Pancreas (tissue), 10 donors: ENCODE measurements at regions not wholly inside any gene's neighbourhood (a gene's known extent, or its start where the extent isn't known, plus 50 kb on each side); places are given as distances from the start of the nearest gene placed in this dataset.

Experiments
- ATAC-seq, 4 donors: fragments of 200-7000 bp; cut with Tn5 transposase; one replicate each; pipeline versions ENCODE4 v1.8.0 to v1.9.1; 2020; ENCODE audit warnings: mild to moderate bottlenecking in 4 of 4, moderate library complexity in 4 of 4
- DNase-seq, 6 donors: peaks; one replicate each; pipeline ENCODE4 v3.0.0-alpha.2; 2020
- FAIRE-seq: peaks from 2 replicates; lab custom pipeline; 2012; peaks lifted over from hg19 to GRCh38; lab: Jason Lieb, UNC
- H3K27ac ChIP-seq, 4 donors: fragments of 200-600 bp; sonication (generic); 1 replicate in 3 of 4; 2 replicates in 1 of 4; pipeline versions ENCODE4 v1.5.0 to v1.8.0; 2020
- H3K27me3 ChIP-seq, 4 donors: fragments of 200-600 bp; one replicate each; pipeline ENCODE4 v1.8.0; 2021
- H3K36me3 ChIP-seq, 3 donors: fragments of 200-600 bp; sonication (generic) in 1 of 3; one replicate each; pipeline versions ENCODE4 v1.5.0 to v1.8.0; 2020 to 2021
- H3K4me1 ChIP-seq, 3 donors: fragments of 200-600 bp; one replicate each; pipeline ENCODE4 v1.8.0; 2021
- H3K4me3 ChIP-seq, 4 donors: fragments of 200-600 bp; sonication (generic) in 2 of 4; one replicate each; pipeline versions ENCODE4 v1.5.0 to v1.8.0; 2020 to 2021
- H3K9me3 ChIP-seq, 4 donors: fragments of 200-600 bp; one replicate each; pipeline ENCODE4 v1.8.0; 2021
- WGBS, 2 donors: extraction: QIAGEN DNeasy Blood & Tissue Kit; methylation state at CpG; one replicate each; pipeline ENCODE4 v1.1.7; 2013; 5-methylcytosine and 5-hydroxymethylcytosine counted together
- intact Hi-C, 3 donors: fragments of 100-400 bp; cut with DNase I; formaldehyde crosslinking; loops; one replicate each; pipeline versions ENCODE4 v1.11.1 to v1.14.2; 2022
- TF ChIP-seq, protein P1 (sequence below), 4 donors: fragments of 200-600 bp; sonication (generic) in 3 of 4; IDR thresholded peaks; one replicate each; pipeline versions ENCODE4 v1.5.0 to v1.8.0; 2021; ENCODE audit warnings: antibody characterized with exemption in 4 of 4
- donor health status: healthy with polysubstance abuse.
- donor health status: DM: no; HTN: no; CAD: no; lungs with moderate emphysema.
- donor health status: DM: no; HTN: no; CAD: no.
- donor health status: control.
- donor health status: control.
- donor health status: Bipolar disorder and iron deficiency.
- donor health status: DM: yes; HTN: yes; CAD: no.
- donor health status: DM: no; HTN: no; CAD: no.
- donor health status: DM: no; HTN: no; CAD: no.
- donor health status: DM: yes; HTN: yes; CAD: no.

DNA sequence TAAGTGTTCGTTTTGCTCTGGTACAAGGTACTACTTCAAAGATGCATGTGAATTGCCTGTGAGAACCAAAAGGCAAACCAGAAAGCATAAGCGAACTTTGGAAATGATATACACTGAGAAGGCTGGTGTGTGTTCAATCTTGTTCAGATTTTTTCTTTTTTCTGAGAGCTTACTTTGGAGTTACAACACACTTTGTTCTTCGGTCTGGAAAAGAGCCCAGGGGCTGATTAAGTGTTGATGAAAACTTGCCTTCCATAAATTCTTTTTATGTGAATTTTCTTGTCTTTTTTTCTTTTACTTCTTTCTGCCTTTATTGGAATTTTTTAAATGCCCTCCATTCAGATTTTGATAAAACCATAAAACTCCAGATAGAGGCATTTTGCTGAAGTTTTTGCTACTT is 395.1 kb upstream of the SASH1 start:
- WGBS, 2 donors: 46 to 63% methylated on average over 3 of the region's 3 CpGs

DNA sequence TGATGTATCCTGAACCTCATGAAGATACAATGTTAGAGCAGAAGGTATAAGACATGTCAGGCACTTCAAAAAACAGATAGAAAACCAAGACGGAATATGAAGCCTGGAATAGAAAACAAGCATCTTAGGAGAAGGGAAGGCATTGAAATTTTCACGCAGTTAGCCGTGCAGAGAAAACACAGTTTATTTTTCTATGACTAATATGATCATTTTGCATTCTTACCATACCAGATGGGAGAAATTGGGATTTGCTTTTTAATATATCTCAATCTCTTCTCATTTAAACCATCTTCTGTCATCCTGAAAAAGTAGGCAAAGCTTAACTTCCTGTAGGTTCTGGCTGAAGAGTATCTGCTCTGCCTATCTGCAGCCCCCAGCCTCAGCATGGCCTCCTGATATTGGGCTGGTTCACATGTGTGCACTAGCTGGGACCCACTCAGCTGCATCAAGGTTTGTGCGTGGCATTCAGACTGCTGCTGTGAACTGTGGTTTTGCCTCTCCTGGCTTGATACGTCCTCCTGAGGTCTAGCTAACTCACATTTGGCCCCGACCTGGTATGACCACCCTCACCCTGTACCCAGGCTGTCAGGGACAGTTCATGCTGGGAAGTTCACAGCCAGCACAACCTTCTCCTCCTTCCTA is 392.5 kb upstream of the SASH1 start:
- Histone ChIP-seq H3K27me3 (no peaks in the 10 kb centered on the region), H3K27ac (no peak overlapping the region), H3K4me1 (no peaks in the 10 kb centered on the region), H3K9me3 (no peaks in the 10 kb centered on the region), H3K36me3 (no peaks in the 10 kb centered on the region), H3K4me3 (no peak overlapping the region)
- 64 to 74% methylated on average over 6 of the region's 6 CpGs for WGBS, 2 donors
- no peak for DNase-seq
- intact Hi-C loops: no loop called here
- TF ChIP-seq, protein P1, sequence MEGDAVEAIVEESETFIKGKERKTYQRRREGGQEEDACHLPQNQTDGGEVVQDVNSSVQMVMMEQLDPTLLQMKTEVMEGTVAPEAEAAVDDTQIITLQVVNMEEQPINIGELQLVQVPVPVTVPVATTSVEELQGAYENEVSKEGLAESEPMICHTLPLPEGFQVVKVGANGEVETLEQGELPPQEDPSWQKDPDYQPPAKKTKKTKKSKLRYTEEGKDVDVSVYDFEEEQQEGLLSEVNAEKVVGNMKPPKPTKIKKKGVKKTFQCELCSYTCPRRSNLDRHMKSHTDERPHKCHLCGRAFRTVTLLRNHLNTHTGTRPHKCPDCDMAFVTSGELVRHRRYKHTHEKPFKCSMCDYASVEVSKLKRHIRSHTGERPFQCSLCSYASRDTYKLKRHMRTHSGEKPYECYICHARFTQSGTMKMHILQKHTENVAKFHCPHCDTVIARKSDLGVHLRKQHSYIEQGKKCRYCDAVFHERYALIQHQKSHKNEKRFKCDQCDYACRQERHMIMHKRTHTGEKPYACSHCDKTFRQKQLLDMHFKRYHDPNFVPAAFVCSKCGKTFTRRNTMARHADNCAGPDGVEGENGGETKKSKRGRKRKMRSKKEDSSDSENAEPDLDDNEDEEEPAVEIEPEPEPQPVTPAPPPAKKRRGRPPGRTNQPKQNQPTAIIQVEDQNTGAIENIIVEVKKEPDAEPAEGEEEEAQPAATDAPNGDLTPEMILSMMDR (IDR thresholded peaks at IDR 0.05): no peak
- ATAC-seq: peak in 1 of 4 donors; percentile 14
- no peak for FAIRE-seq

More for the DNA sequence above, 395.1 kb upstream of the SASH1 start:
- ATAC-seq (no peak), FAIRE-seq (no peak), DNase-seq (no peak)
- intact Hi-C loops: no loop called here
- H3K27me3 ChIP-seq: no peaks in the 10 kb centered on the region
- TF ChIP-seq, protein P1 (IDR thresholded peaks at IDR 0.05): no peak
- no peaks in the 10 kb centered on the region for H3K9me3 ChIP-seq
- H3K36me3 ChIP-seq: no peaks in the 10 kb centered on the region
- H3K27ac ChIP-seq: no peak overlapping the region
- H3K4me3 ChIP-seq: no peak overlapping the region
- H3K4me1 ChIP-seq: no peaks in the 10 kb centered on the region

DNA sequence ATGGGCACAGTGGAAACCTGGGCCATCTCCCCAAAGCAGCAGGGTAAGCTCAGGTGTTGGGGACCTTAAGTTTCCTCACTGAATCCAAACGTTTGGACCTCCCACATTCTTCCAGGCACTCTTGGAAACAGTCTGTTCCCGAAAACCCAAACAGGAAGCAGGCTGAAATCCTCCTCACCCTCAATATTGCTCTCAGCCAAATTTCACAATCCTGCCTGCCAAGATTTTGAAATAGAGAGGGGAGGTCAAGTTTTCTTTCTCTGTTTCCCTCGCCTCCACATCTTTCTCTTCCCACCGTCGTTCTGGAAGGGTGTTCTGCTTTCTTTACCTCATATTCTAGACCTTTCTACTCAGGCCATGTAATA is 392.0 kb upstream of the SASH1 start:
- Histone ChIP-seq H3K4me3 (no peak overlapping the region), H3K36me3 (no peaks in the 10 kb centered on the region), H3K27ac (no peak overlapping the region), H3K9me3 (no peaks in the 10 kb centered on the region), H3K27me3 (no peaks in the 10 kb centered on the region), H3K4me1 (no peaks in the 10 kb centered on the region)
- peak in 2 of 4 donors; percentile 30 to 49 for ATAC-seq
- no peak for DNase-seq
- FAIRE-seq: no peak
- WGBS, 2 donors: 52% methylated on average over 5 of the region's 5 CpGs
- intact Hi-C loops: no loop called here
- TF ChIP-seq, protein P1 (IDR thresholded peaks at IDR 0.05): no peak

DNA sequence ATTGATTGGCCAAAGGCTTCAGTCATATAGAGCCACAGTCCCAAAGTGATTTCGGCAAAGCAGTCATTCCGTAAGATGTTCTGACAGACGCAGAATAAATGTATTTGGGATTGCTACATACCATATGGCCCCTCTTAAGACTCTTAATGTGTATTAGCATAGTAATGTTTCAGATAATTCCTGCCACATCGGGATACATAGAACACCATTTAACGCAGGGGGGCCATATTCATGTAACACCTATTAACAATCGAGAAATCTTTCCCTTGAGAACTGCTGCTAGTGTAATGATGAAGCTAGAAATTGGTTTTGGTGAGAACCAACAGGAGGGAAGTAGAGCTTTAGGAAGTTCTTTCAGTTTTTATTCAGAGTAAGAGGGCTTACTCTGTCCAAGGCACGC is 390.9 kb upstream of the SASH1 start:
- no peaks in the 10 kb centered on the region for H3K4me1 ChIP-seq
- intact Hi-C loops: no loop called here
- no peak overlapping the region for H3K4me3 ChIP-seq
- ATAC-seq: no peak
- no peak for DNase-seq
- FAIRE-seq: no peak
- WGBS, 2 donors: 86 to 94% methylated on average over 7 of the region's 7 CpGs
- H3K27me3 ChIP-seq: no peaks in the 10 kb centered on the region
- H3K27ac ChIP-seq: no peak overlapping the region
- no peaks in the 10 kb centered on the region for H3K9me3 ChIP-seq
- no peaks in the 10 kb centered on the region for H3K36me3 ChIP-seq
- TF ChIP-seq, protein P1 (IDR thresholded peaks at IDR 0.05): no peak

DNA sequence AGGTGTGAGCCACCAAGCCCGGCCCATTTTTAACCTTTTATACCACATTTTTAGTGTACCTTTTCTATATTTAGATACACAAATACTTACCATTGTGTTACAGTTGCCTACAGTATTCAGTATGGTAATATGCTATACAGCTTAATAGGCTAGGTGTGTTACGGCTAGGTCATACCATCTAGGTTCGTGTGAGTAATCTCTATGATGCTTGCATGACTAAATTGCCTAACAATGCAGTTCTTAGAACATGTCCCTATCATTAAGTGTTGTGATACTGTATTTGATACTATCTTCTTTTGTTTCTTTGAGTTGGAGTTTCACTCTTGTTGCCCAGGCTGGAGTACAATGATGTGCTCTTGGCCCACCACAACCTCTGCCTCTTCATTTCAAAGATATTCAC is 387.7 kb upstream of the SASH1 start:
- ATAC-seq: no peak
- no peak for FAIRE-seq
- no peak overlapping the region for H3K4me3 ChIP-seq
- no peaks in the 10 kb centered on the region for H3K4me1 ChIP-seq
- WGBS, 2 donors: 75 to 93% methylated on average over 3 of the region's 3 CpGs
- intact Hi-C loops: no loop called here
- no peak overlapping the region for H3K27ac ChIP-seq
- TF ChIP-seq, protein P1 (IDR thresholded peaks at IDR 0.05): no peak
- no peaks in the 10 kb centered on the region for H3K9me3 ChIP-seq
- no peaks in the 10 kb centered on the region for H3K27me3 ChIP-seq
- no peak for DNase-seq
- H3K36me3 ChIP-seq: no peaks in the 10 kb centered on the region
